ENCODE measurements at regions not wholly inside any gene's neighbourhood (a gene's known extent, or its start where the extent isn't known, plus 50 kb on each side); places are given as distances from the start of the nearest gene placed in this dataset.

DNA sequence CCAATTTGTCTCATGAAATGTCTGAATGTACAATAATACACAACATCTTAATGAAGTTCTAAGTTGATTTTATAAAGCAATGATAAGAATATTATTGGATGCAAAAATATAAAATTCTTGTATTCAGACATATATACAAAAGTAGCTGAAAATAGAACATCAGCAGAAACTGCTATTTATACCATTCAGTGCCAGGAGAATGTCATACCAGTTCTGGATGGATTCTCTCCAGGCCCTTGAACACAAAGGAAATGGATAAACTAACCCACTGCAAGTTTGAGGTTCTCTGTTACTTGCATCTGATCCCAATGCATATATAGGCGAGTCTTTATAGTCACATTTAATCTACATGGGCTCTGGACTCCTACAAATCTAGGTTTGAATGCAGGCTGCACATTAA is 126.3 kb upstream of the KLF3 start:
- Mint-ChIP-seq H3K27me3 (peaks cover 0 to 2% of the 10 kb centered on the region in 2 donors), H3K4me1 (peaks cover 0 to 3% (median 0%) of the 10 kb centered on the region in 4 donors), H3K4me3 (no peak overlapping the region), H3K36me3 (no peaks in the 10 kb centered on the region), H3K27ac (no peak overlapping the region), H3K9me3 (peaks cover 0 to 2% (median 0%) of the 10 kb centered on the region in 8 donors)
- Histone ChIP-seq H3K4me3 (ENCODE audit: low read length in 2 of 2) (no peak overlapping the region), H3K36me3 (ENCODE audit: insufficient read depth, low read length) (no peaks in the 10 kb centered on the region), H3K27ac (ENCODE audit: low read depth, low read length) (no peak overlapping the region), H3K9me3 (ENCODE audit: control insufficient read depth in 1 of 2, low read length in 2 of 2) (no peaks in the 10 kb centered on the region), H3K4me1 (ENCODE audit: insufficient read depth, low read length) (no peaks in the 10 kb centered on the region), H3K27me3 (ENCODE audit: insufficient read depth, low read length) (no peaks in the 10 kb centered on the region)
- ChIA-PET POLR2A (ENCODE audit: partially characterized antibody) (interaction anchor here (2.3 kb wide), 1 partner anchor 8 kb away, joined by 9 read pairs; no protein-coding TSS in a partner anchor), CTCF (ENCODE audit: partially characterized antibody) (interaction anchor here (1.1 kb wide), 1 partner anchor 9 kb away, joined by 3 read pairs; no protein-coding TSS in a partner anchor)
- intact Hi-C loops (cut with micrococcal nuclease): no loop called here
- no peak for DNase-seq

DNA sequence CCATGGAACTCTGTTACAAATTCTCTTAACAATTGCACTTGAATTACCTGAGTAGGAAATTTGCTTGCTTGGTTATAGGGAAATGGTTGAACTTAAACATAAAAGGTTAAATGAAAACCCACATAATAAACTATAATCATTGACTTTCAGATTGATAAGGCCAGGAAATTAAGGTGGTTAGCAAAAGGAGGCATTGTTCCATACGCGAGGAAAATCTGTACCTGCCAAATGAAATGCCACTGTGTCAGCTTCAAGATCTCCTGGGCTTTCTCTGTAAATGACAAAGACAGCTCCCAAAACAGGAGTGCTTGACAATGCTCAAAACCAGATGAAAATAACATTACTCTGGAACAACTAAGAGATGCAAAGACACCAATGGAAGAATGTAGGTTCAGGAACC is 125.5 kb upstream of the KLF3 start:
- POLR2A ChIA-PET (ENCODE audit: partially characterized antibody): interaction anchor here (1.3 to 2.3 kb wide), 3 partner anchors 9 to 14 kb away, joined by 3 to 9 read pairs (median 7); no protein-coding TSS in a partner anchor
- peaks cover 0 to 2% (median 0%) of the 10 kb centered on the region in 8 donors for H3K9me3 Mint-ChIP-seq

DNA sequence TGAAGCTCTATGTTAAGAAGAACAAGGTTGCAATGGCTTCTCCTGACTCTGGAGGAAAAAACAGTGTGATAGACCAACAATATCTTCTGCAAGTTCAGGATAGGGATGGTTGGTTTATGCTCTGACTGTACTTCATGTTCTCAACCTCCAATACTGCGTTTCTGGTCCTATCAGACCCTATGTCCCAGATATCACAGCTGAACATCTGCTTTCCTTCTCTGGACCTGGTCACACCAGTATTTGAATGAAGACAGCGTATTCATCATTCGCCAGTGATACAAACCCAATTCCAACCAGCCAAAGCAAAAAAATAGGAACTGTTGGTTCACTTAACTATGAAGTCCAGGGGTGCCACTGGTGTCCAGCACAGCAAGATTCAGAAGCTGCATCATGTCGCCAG is 124.5 kb upstream of the KLF3 start:
- Histone ChIP-seq H3K36me3 (ENCODE audit: insufficient read depth, low read length) (no peaks in the 10 kb centered on the region), H3K4me3 (ENCODE audit: low read length in 2 of 2) (no peak overlapping the region), H3K27ac (ENCODE audit: low read depth, low read length) (no peak overlapping the region), H3K27me3 (ENCODE audit: insufficient read depth, low read length) (no peaks in the 10 kb centered on the region), H3K9me3 (ENCODE audit: control insufficient read depth in 1 of 2, low read length in 2 of 2) (no peaks in the 10 kb centered on the region), H3K4me1 (ENCODE audit: insufficient read depth, low read length) (no peaks in the 10 kb centered on the region)
- H3K9me3 Mint-ChIP-seq: no peaks in the 10 kb centered on the region
- ChIA-PET POLR2A (ENCODE audit: partially characterized antibody) (interaction anchor here (0.6 to 2.2 kb wide), 4 partner anchors 11 to 154 kb away, joined by 3 to 7 read pairs (median 5); no protein-coding TSS in a partner anchor), CTCF (ENCODE audit: partially characterized antibody) (no interaction called here)
- peaks cover 0 to 2% of the 10 kb centered on the region in 2 donors for H3K27me3 Mint-ChIP-seq
- H3K4me3 Mint-ChIP-seq: no peak overlapping the region
- H3K27ac Mint-ChIP-seq: no peak overlapping the region
- DNase-seq: no peak
- no peaks in the 10 kb centered on the region for H3K36me3 Mint-ChIP-seq
- intact Hi-C loops (cut with micrococcal nuclease): no loop called here
- H3K4me1 Mint-ChIP-seq: peaks cover 0 to 3% (median 0%) of the 10 kb centered on the region in 4 donors

More for the DNA sequence above, 125.5 kb upstream of the KLF3 start:
- Mint-ChIP-seq H3K4me3 (no peak overlapping the region), H3K4me1 (peaks cover 0 to 3% (median 0%) of the 10 kb centered on the region in 4 donors), H3K36me3 (no peaks in the 10 kb centered on the region), H3K27me3 (peaks cover 0 to 2% of the 10 kb centered on the region in 2 donors), H3K27ac (no peak overlapping the region)
- no peak for DNase-seq
- Histone ChIP-seq H3K27ac (ENCODE audit: low read depth, low read length) (no peak overlapping the region), H3K9me3 (ENCODE audit: control insufficient read depth in 1 of 2, low read length in 2 of 2) (no peaks in the 10 kb centered on the region), H3K4me3 (ENCODE audit: low read length in 2 of 2) (no peak overlapping the region), H3K27me3 (ENCODE audit: insufficient read depth, low read length) (no peaks in the 10 kb centered on the region), H3K36me3 (ENCODE audit: insufficient read depth, low read length) (no peaks in the 10 kb centered on the region), H3K4me1 (ENCODE audit: insufficient read depth, low read length) (no peaks in the 10 kb centered on the region)
- intact Hi-C loops (cut with micrococcal nuclease): no loop called here
- CTCF ChIA-PET (ENCODE audit: partially characterized antibody): interaction anchor here (1.1 kb wide), 1 partner anchor 10 kb away, joined by 3 read pairs; no protein-coding TSS in a partner anchor

DNA sequence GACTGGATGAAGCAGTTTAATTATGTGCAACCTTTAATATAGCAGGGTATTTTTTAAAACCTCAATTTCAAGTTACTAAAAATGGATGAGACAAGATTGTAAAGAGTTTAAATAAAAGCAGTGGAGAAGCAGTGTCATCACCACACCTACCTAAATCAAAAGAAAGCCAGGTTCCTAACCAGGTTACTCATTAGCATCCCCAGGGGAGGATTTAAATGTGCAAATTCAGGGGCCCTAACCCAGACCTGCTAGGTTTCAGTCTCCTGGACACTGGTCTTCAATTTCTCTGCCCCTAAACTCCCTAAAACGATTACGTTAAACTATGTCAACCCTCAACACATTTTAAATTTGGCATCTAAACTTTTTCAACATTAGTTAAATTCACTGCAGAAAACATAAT is 116.9 kb upstream of the KLF3 start:
- H3K4me3 Mint-ChIP-seq: no peak overlapping the region
- H3K4me3 ChIP-seq (ENCODE audit: low read length in 2 of 2): no peak overlapping the region
- H3K4me1 ChIP-seq (ENCODE audit: insufficient read depth, low read length): no peaks in the 10 kb centered on the region
- H3K36me3 ChIP-seq (ENCODE audit: insufficient read depth, low read length): no peaks in the 10 kb centered on the region
- ChIA-PET CTCF (ENCODE audit: partially characterized antibody) (no interaction called here), POLR2A (ENCODE audit: partially characterized antibody) (no interaction called here)
- intact Hi-C loops (cut with micrococcal nuclease): no loop called here
- DNase-seq: no peak
- H3K27ac ChIP-seq (ENCODE audit: low read depth, low read length): no peak overlapping the region
- no peak overlapping the region for H3K27ac Mint-ChIP-seq
- no peaks in the 10 kb centered on the region for H3K9me3 ChIP-seq (ENCODE audit: control insufficient read depth in 1 of 2, low read length in 2 of 2)
- H3K36me3 Mint-ChIP-seq: peaks cover 0 to 5% of the 10 kb centered on the region in 2 donors
- H3K27me3 ChIP-seq (ENCODE audit: insufficient read depth, low read length): no peaks in the 10 kb centered on the region
- H3K9me3 Mint-ChIP-seq: peaks cover 0 to 5% (median 0%) of the 10 kb centered on the region in 8 donors
- H3K27me3 Mint-ChIP-seq: peaks cover 0 to 4% of the 10 kb centered on the region in 2 donors
- H3K4me1 Mint-ChIP-seq: peaks cover 0 to 4% (median 0%) of the 10 kb centered on the region in 4 donors

DNA sequence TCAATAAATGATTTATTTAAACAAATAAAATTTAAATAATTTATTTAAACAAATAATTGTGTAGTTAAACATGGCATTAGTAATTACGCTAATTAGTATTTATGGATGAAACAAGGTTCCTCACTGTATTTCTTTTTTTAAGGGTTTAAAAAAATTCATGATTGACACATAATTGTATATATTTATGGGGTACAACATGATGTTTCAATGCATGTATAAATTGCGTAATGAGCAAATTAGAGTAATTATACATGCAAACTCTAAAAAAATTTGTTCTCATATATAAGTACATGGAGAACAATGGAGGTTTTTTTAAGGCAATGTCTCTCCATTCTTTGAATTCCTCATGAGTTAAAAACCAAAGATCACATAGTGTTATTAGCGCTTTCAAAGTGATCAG is 115.7 kb upstream of the KLF3 start:
- ChIA-PET CTCF (ENCODE audit: partially characterized antibody) (interaction anchor here (0.7 kb wide), 1 partner anchor 74 kb away, joined by 4 read pairs; no protein-coding TSS in a partner anchor), POLR2A (ENCODE audit: partially characterized antibody) (no interaction called here)
- H3K27me3 Mint-ChIP-seq: peaks cover 0 to 4% of the 10 kb centered on the region in 2 donors
- no peak overlapping the region for H3K27ac Mint-ChIP-seq
- no peak overlapping the region for H3K4me3 Mint-ChIP-seq
- Histone ChIP-seq H3K4me1 (ENCODE audit: insufficient read depth, low read length) (no peaks in the 10 kb centered on the region), H3K27ac (ENCODE audit: low read depth, low read length) (no peak overlapping the region), H3K9me3 (ENCODE audit: control insufficient read depth in 1 of 2, low read length in 2 of 2) (no peaks in the 10 kb centered on the region), H3K36me3 (ENCODE audit: insufficient read depth, low read length) (no peaks in the 10 kb centered on the region), H3K4me3 (ENCODE audit: low read length in 2 of 2) (no peak overlapping the region), H3K27me3 (ENCODE audit: insufficient read depth, low read length) (no peaks in the 10 kb centered on the region)
- intact Hi-C loops (cut with micrococcal nuclease): no loop called here
- no peak for DNase-seq
- peaks cover 0 to 5% of the 10 kb centered on the region in 2 donors for H3K36me3 Mint-ChIP-seq
- H3K9me3 Mint-ChIP-seq: peaks cover 0 to 5% (median 0%) of the 10 kb centered on the region in 8 donors
- H3K4me1 Mint-ChIP-seq: peaks cover 0 to 4% (median 0%) of the 10 kb centered on the region in 4 donors

DNA sequence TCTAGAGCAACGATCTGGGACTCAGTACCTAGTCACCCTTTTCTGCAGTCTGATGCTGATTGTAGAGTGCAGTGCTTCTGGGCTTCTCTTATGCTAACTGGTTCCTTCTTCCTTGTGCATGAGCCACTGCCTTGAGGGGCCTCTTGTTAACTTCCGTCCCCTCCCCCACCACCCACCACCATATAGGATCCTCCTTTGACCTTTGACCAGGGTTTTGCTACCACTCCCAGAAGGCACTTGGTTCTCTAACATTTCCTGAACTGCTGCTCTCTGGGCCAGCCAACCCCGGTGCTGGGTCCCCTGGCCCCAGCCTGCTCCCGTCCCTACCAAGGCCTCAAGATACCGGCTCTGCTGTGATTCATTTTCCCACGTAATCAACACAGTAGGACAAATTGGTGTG is 104.6 kb upstream of the KLF3 start:
- H3K27ac ChIP-seq (ENCODE audit: low read depth, low read length): no peak overlapping the region
- H3K27me3 Mint-ChIP-seq: no peaks in the 10 kb centered on the region
- peaks cover 10% of the 10 kb centered on the region for H3K4me1 ChIP-seq (ENCODE audit: insufficient read depth, low read length)
- no peaks in the 10 kb centered on the region for H3K36me3 ChIP-seq (ENCODE audit: insufficient read depth, low read length)
- H3K4me1 Mint-ChIP-seq: peaks cover 14 to 21% (median 18%) of the 10 kb centered on the region in 4 donors
- H3K9me3 Mint-ChIP-seq: peaks cover 0 to 10% (median 6%) of the 10 kb centered on the region in 8 donors
- no peaks in the 10 kb centered on the region for H3K9me3 ChIP-seq (ENCODE audit: control insufficient read depth in 1 of 2, low read length in 2 of 2)
- H3K4me3 ChIP-seq (ENCODE audit: low read length in 2 of 2): no peak overlapping the region
- CTCF ChIA-PET (ENCODE audit: partially characterized antibody): no interaction called here
- POLR2A ChIA-PET (ENCODE audit: partially characterized antibody): no interaction called here
- no peaks in the 10 kb centered on the region for H3K27me3 ChIP-seq (ENCODE audit: insufficient read depth, low read length)
- no peaks in the 10 kb centered on the region for H3K36me3 Mint-ChIP-seq
- DNase-seq: no peak
- H3K4me3 Mint-ChIP-seq: no peak overlapping the region
- no peak overlapping the region for H3K27ac Mint-ChIP-seq
- intact Hi-C loops (cut with micrococcal nuclease): no loop called here

DNA sequence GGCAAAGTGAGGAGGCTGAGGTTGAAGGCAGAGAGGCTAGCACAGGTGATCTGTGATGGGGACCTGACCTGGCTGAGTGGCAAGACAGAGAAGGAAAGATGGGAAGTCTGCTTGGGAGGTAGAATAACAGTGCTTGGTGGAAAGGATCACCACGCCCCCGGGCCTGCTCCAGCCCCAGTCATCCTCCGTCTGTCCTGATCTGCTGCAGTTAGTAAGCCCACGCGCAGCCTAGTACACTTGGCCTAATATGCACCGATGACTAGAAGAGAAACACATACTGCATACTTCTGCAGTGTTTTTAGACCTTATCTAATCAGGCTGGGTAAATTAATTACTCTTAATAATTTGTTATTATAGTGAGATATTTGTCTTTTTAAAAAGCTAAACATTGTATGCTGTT is 103.7 kb upstream of the KLF3 start:
- H3K36me3 ChIP-seq (ENCODE audit: insufficient read depth, low read length): no peaks in the 10 kb centered on the region
- no peak overlapping the region for H3K27ac Mint-ChIP-seq
- H3K9me3 Mint-ChIP-seq: peaks cover 0 to 9% (median 5%) of the 10 kb centered on the region in 8 donors
- no peaks in the 10 kb centered on the region for H3K9me3 ChIP-seq (ENCODE audit: control insufficient read depth in 1 of 2, low read length in 2 of 2)
- DNase-seq: no peak
- POLR2A ChIA-PET (ENCODE audit: partially characterized antibody): interaction anchor here (1.0 to 1.6 kb wide), 2 partner anchors 92 to 107 kb away, joined by 3 read pairs; no protein-coding TSS in a partner anchor
- no peaks in the 10 kb centered on the region for H3K27me3 ChIP-seq (ENCODE audit: insufficient read depth, low read length)
- no peak overlapping the region for H3K27ac ChIP-seq (ENCODE audit: low read depth, low read length)
- H3K27me3 Mint-ChIP-seq: no peaks in the 10 kb centered on the region
- CTCF ChIA-PET (ENCODE audit: partially characterized antibody): no interaction called here
- H3K4me1 Mint-ChIP-seq: peaks cover 14 to 21% (median 18%) of the 10 kb centered on the region in 4 donors
- peaks cover 10% of the 10 kb centered on the region for H3K4me1 ChIP-seq (ENCODE audit: insufficient read depth, low read length)
- no peaks in the 10 kb centered on the region for H3K36me3 Mint-ChIP-seq
- intact Hi-C loops (cut with micrococcal nuclease): no loop called here
- H3K4me3 ChIP-seq (ENCODE audit: low read length in 2 of 2): no peak overlapping the region
- no peak overlapping the region for H3K4me3 Mint-ChIP-seq

All from CD4-positive, alpha-beta memory T cell (primary cell).